ENCODE measurements at regions not wholly inside any gene's neighbourhood (a gene's known extent, or its start where the extent isn't known, plus 50 kb on each side); places are given as distances from the start of the nearest gene placed in this dataset.

- Histone ChIP-seq H3K27me3 (no peaks in the 10 kb centered on the region), H3K27ac (no peak overlapping the region), H3K4me3 (no peak overlapping the region), H3K9me3 (no peaks in the 10 kb centered on the region), H3K36me3 (ENCODE audit: low read depth, missing control alignments) (no peaks in the 10 kb centered on the region), H3K4me1 (no peaks in the 10 kb centered on the region)
- 82 to 90% methylated on average over 4 of the region's 4 CpGs for WGBS, 2 donors
- intact Hi-C loops (cut with DNase I; ENCODE audit: low total_unique reads) = no loop called here
- DNase-seq = no peak
- no peak for TF ChIP-seq POLR2A (IDR thresholded peaks at IDR 0.05)
- TF ChIP-seq CTCF (IDR thresholded peaks at IDR 0.05) = no peak
Observed at GRCh38 chr3:174336784-174337183, 522.4 kb upstream of the NAALADL2 start.

- intact Hi-C loops (cut with DNase I; ENCODE audit: low total_unique reads) = no loop called here
Observed at GRCh38 chr3:174337227-174337626, 521.9 kb upstream of the NAALADL2 start.

GRCh38 chr3:174340624-174341587 is 518.2 kb upstream of the NAALADL2 start:
- WGBS, 2 donors = 91 to 94% methylated on average over 3 of the region's 3 CpGs
- DNase-seq = no peak
- no peak overlapping the region for H3K27ac ChIP-seq
- TF ChIP-seq POLR2A (IDR thresholded peaks at IDR 0.05) = no peak
- no peak for TF ChIP-seq CTCF (IDR thresholded peaks at IDR 0.05)
- intact Hi-C loops (cut with DNase I; ENCODE audit: low total_unique reads) = no loop called here
- H3K4me1 ChIP-seq = no peaks in the 10 kb centered on the region
- H3K36me3 ChIP-seq (ENCODE audit: low read depth, missing control alignments) = no peaks in the 10 kb centered on the region
- no peaks in the 10 kb centered on the region for H3K9me3 ChIP-seq
- no peak overlapping the region for H3K4me3 ChIP-seq
- no peaks in the 10 kb centered on the region for H3K27me3 ChIP-seq

More at GRCh38 chr3:174337227-174337626, 521.9 kb upstream of the NAALADL2 start:
- TF ChIP-seq POLR2A (IDR thresholded peaks at IDR 0.05) (no peak), CTCF (IDR thresholded peaks at IDR 0.05) (no peak)
- H3K9me3 ChIP-seq = no peaks in the 10 kb centered on the region
- H3K27me3 ChIP-seq = no peaks in the 10 kb centered on the region
- no peaks in the 10 kb centered on the region for H3K36me3 ChIP-seq (ENCODE audit: low read depth, missing control alignments)
- no peak overlapping the region for H3K27ac ChIP-seq
- H3K4me3 ChIP-seq = no peak overlapping the region
- 84 to 91% methylated on average over 4 of the region's 4 CpGs for WGBS, 2 donors
- no peaks in the 10 kb centered on the region for H3K4me1 ChIP-seq
- DNase-seq = no peak

GRCh38 chr3:174342171-174342570 is 517.0 kb upstream of the NAALADL2 start:
- Histone ChIP-seq H3K9me3 (no peaks in the 10 kb centered on the region), H3K27ac (no peak overlapping the region), H3K27me3 (no peaks in the 10 kb centered on the region), H3K36me3 (ENCODE audit: low read depth, missing control alignments) (no peaks in the 10 kb centered on the region), H3K4me3 (no peak overlapping the region), H3K4me1 (no peaks in the 10 kb centered on the region)
- 78 to 87% methylated on average over 2 of the region's 2 CpGs for WGBS, 2 donors
- TF ChIP-seq POLR2A (IDR thresholded peaks at IDR 0.05) = no peak
- no peak for TF ChIP-seq CTCF (IDR thresholded peaks at IDR 0.05)
- intact Hi-C loops (cut with DNase I; ENCODE audit: low total_unique reads) = no loop called here
- no peak for DNase-seq
